RCC 7860 (cell line): ENCODE measurements at regions not wholly inside any gene's neighbourhood (a gene's known extent, or its start where the extent isn't known, plus 50 kb on each side); places are given as distances from the start of the nearest gene placed in this dataset.
"Not testable (repeated sequence)": the region's sequence is repeated elsewhere in the genome, so short reads cannot be mapped to it uniquely, and the experiment has no call there.

Experiments used
- DNase-seq: peaks from one replicate; pipeline ENCODE4 v3.0.0-alpha.2; 2015; ENCODE audit warnings: low spot score
- FAIRE-seq: peaks from 2 replicates; lab custom pipeline; 2012; peaks lifted over from hg19 to GRCh38; lab: Jason Lieb, UNC

DNA sequence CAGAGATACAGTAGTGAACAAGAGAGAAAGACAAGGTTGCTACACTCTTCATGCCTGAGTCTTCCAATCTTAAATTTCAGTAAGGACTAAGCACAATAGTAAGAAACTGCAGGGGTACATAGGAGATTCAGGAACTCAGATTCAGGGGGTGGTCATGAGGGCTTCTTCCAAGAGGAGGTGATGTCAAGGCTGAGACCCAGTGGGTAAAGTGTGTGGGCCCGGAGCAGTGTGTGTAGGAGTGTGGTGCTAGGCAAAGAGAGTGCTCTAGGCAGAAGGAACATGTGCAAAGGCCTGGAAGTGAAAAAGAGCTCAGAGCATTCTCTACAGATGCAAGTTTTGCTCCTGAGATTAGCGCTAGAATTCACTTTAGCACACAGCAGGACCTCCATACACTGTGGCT, 102.9 kb upstream of the SPATA12 start:
- DNase-seq (no peak), FAIRE-seq (no peak)

DNA sequence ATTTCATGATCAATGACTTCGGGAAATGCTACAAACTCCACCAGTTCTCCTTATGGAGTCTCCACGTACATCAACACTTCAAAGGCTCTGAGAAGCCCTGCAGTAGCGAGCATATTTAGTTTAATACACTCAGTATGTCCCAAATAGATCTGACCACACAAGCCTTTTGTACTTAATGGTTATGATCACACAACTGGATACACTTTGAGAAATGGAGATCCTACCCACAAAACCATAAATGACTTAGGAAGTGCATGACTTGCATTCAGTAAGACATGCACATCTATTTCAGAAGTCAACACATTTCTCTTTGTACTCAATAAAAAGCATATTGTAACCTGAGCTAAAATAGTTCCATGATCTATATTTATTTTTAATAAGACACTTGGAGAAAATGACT, 103.6 kb upstream of the SPATA12 start:
- no peak for FAIRE-seq
- DNase-seq: no peak

GRCh38 chr3:56955492-56956111, 104.9 kb upstream of the SPATA12 start:
- FAIRE-seq (no peak), DNase-seq (no peak)

GRCh38 chr3:56954125-56954524, 106.3 kb upstream of the SPATA12 start:
- DNase-seq (no peak), FAIRE-seq (no peak)

DNA sequence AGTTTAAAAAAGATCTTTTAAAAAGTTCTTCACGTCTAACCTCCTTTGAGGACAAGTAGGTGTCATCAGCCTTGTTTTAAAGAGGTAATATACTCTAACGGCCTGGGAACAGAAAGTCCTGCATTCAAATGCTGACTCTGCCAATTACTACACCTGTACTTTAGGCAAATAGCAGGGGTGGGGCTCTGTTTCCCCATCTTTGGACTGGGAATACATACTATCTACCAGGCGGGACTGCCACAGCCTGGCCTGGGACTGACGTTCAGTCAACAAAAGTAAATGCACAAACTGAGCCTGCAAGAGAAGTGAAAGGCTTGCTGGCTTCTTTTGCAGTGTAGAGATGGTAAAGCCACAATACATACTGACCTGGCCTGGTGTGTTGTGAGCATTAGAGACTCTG, 107.6 kb upstream of the SPATA12 start:
- no peak for FAIRE-seq
- no peak for DNase-seq

DNA sequence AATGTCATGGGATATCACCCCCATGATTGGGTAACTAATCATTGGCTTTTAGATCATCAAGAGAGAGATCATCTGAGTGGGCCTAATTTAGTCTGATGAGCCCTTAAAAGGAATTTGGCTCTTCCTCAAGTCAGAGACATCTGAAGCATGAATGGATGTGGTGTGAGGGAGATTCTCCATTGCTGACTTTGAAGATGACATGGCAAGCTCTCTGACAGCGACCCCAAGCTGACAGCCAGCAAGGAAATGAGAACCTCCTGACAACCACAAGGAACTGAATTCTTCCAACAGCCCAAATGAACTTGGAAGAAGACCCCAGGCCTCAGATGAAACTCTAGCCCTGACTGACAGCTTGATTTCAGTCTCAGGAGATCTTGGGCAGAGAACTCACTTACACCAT, 108.4 kb upstream of the SPATA12 start:
- no peak for DNase-seq
- no peak for FAIRE-seq

GRCh38 chr3:56951366-56951765, 109.1 kb upstream of the SPATA12 start:
- no peak for DNase-seq
- no peak for FAIRE-seq

- FAIRE-seq, DNase-seq: not testable (repeated sequence)
These were observed 115.1 kb upstream of the SPATA12 start for GRCh38 chr3:56945378-56945777.

- DNase-seq (no peak), FAIRE-seq (no peak)
These were observed 117.9 kb upstream of the SPATA12 start for GRCh38 chr3:56942523-56942922.

DNA sequence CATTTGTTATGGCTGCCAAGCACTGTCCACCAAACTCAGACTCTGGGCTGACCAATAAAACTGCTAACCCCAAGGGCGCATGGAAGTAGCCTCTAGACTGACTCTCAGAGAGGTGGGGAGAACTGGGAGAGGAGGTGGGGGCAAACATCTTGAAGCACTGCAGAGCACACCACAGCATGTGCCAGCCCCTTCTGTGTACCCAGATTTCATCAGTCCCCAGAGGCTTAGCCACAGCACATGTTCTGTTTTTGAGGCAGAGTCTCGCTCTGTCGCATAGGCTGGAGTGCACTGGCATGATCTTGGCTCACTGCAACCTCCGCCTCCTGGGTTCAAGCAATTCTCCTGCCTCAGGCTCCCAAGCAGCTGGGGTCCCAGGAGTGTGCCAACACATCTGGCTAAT, 119.5 kb upstream of the SPATA12 start:
- FAIRE-seq (no peak), DNase-seq (no peak)

DNA sequence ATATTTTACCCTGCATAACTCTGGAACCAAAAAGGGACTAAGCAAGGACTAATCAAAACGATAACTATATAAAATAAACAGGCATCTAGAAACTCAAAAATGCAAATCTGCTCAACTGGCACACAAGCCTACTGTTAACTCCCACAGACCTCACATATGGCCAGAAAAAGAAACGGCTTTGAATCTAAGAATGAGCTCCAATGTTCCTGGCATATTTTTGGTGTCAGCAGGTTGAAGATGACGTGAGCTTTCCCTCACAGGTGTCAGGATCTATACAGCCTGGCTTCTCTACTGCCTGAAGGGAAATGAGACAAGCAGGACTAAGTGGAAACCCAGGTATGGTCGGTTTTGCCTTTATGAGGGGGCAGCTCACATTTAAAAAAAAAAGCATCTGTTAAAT, 120.1 kb upstream of the SPATA12 start:
- FAIRE-seq: no peak
- DNase-seq: no peak

DNA sequence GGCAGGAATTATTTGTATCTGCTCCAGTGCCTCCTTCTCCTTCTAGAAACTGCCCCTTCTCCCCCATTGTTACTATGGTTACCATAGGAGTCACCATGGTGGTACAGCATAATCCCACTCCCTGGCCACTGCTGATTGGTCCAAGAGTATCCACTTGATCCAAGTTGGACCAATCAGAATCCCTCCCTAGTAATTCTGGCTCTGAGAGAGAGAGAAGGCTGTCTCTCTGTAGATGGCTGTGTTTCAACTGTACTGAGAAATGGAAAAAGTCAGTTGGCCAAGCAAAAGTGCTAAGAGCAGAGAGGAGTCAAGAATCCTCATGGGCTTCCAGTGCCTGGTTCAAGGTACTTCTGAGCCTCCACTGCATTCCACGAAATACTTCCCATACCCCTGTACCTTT, 120.6 kb upstream of the SPATA12 start:
- no peak for FAIRE-seq
- DNase-seq: no peak

- FAIRE-seq (no peak), DNase-seq (no peak)
These were observed 121.9 kb upstream of the SPATA12 start for GRCh38 chr3:56938530-56938929.

DNA sequence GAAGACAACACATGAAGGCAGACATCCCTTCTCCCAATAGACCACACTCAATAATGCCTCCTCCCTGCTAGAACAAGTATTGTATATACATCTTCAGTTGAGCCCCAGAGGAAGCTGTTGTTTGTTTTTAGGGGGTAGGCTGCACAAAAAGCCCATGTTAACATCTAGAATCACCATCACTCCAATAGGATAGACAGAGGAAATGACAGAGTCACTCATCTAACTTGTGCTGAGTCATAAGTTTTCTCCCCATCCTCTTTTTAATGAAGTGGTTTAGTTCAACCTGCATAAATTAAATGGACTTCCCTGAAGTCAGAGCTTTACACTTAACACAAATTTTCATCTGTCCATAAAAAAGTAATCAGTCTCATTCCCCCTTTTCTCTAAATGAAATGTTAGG, 122.9 kb upstream of the SPATA12 start:
- FAIRE-seq (no peak), DNase-seq (no peak)

- no peak for DNase-seq
- no peak for FAIRE-seq
These were observed 124.7 kb upstream of the SPATA12 start for GRCh38 chr3:56935811-56936210.

GRCh38 chr3:56934481-56934880, 126.0 kb upstream of the SPATA12 start:
- not testable (repeated sequence) for FAIRE-seq, DNase-seq

DNA sequence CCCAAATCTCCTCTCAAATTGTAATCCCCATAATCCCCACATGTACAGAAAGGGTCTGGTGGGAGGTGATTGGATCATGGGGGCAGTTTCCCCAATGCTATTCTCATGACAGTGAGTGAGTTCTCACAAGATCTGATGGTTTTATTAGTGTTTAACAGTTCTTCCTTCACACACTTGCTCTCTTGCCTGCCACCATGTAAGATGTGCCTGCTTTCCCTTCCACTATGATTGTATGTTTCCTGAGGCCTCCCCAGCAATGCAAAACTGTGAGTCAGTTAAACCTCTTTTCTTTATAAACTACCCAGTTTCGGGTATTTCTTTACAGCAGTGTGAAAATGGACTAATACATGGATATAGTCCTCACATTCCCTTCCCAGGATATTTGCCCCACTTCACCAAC, 126.7 kb upstream of the SPATA12 start:
- FAIRE-seq: no peak
- no peak for DNase-seq

DNA sequence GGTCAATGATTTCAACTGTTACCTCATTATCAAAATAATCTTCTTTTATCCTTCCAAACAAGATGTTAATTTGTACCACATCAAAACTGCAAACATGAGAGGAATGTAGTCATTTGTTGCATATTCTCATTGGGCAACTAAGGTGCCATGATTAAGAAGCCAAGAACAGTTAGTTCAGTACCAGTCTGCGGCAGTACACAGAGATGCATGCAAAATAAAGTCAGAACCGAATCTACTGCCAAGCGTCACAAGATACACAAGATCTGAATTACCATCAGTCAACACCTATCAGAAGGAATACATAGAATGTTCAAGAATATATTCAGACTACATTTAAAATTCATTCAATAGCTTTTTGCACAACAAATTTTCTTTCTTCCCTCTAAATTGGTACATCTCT, 127.6 kb upstream of the SPATA12 start:
- FAIRE-seq (no peak), DNase-seq (no peak)

DNA sequence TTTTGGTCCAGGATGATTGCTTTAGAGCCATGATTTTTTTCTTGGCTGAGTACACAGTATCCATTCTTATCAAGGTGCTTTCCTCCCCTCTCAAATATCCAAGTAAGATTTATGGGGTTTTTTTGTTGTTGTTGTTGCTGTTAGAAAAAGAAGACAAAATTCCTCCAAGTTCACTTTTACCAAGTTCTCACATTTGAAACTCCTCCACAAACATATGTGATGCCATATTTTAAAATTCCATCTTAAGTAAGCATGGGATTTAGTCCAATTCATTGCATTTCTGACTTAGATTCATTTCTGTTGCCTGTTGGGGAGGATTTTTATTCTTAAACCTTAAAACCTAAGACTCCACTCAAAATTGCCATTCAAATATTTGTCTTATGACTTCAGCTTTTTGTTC, 128.6 kb upstream of the SPATA12 start:
- FAIRE-seq (no peak), DNase-seq (no peak)

DNA sequence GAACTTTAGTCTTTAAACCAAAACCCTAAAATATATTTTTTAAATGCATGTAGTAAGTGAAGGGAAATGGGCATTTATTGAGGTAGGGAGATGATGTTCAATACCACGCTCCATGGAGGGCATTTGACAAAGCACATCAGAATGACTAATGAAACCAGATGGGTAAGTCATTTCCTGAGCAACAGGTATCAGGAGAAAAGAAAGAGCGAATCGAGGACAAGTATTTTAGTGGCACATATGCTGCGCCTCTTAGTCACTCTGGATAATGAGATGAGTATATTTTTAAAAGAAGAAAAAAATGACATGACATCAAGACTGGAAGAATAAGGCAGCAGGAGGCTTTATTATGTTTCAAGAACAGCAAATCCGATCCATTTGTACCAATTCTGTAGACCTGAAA, 129.0 kb upstream of the ARHGEF3 start:
- FAIRE-seq: no peak
- DNase-seq: peak; percentile 26

- FAIRE-seq (no peak), DNase-seq (no peak)
These were observed 128.3 kb upstream of the ARHGEF3 start for GRCh38 chr3:56929809-56930615.

DNA sequence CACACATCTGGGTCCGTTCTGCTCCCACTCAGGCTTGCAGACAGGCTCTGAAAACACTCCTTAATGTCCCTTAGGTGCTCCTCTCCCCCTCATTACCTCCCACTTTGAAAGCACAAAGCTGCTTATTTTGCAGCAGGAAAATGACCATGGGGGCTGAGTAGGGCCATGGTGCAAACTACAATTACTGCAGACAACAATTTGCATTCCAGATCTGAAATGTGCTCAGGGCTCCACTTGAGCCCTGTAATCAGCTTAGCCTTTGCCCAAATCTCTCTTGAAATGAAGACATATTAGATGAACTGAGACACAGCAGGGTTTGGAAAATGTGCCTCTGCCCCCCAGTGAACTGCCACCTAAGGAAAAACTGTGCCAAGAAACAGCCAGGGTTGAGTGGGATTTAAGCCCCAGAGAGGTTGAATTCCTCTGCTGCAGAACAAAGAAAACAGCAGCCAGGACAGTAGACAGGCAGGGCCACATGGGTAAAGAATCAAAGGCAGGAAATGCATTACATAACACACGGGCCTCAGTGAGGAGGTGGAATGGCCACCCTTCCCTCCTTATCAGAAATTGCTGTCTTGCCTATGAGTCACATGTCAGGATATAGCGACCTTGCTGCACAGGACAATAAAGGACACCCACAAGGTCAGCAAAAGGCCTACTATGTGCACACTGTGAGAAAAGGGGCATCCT, 126.8 kb upstream of the ARHGEF3 start:
- FAIRE-seq (no peak), DNase-seq (peak; percentile 14)
